Tibial nerve (tissue), 4 donors: ENCODE measurements at regions not wholly inside any gene's neighbourhood (a gene's known extent, or its start where the extent isn't known, plus 50 kb on each side); places are given as distances from the start of the nearest gene placed in this dataset.

Experiments
- DNase-seq, 2 donors: peaks; one replicate each; pipeline ENCODE4 v3.0.0-alpha.2; 2019; ENCODE audit warnings: low spot score in 2 of 2
- H3K27ac ChIP-seq, 4 donors: fragments of 200-600 bp; sonication (generic) in 3 of 4; one replicate each; pipeline ENCODE4 v1.5.1; 2017 to 2019; ENCODE audit warnings: mild to moderate bottlenecking in 1 of 4
- H3K27me3 ChIP-seq, 2 donors: fragments of 200-600 bp; sonication (generic) in 1 of 2; one replicate each; pipeline versions ENCODE4 v1.5.1 to v1.6.0; 2017 to 2019
- H3K36me3 ChIP-seq, 3 donors: fragments of 200-600 bp; sonication (generic); one replicate each; pipeline ENCODE4 v1.5.1; 2018 to 2019
- H3K4me1 ChIP-seq, 4 donors: fragments of 200-600 bp; sonication (generic) in 3 of 4; one replicate each; pipeline ENCODE4 v1.5.1; 2017 to 2019
- H3K4me3 ChIP-seq, 4 donors: fragments of 200-600 bp; sonication (generic) in 3 of 4; one replicate each; pipeline ENCODE4 v1.5.1; 2017 to 2019; ENCODE audit warnings: mild to moderate bottlenecking in 1 of 4, moderate library complexity in 1 of 4
- H3K9me3 ChIP-seq, 4 donors: fragments of 200-600 bp; sonication (generic) in 3 of 4; one replicate each; pipeline ENCODE4 v1.5.1; 2017 to 2019
- CTCF ChIP-seq, 5 experiments: fragments of 200-600 bp in 3 of 5; fragments of 450-650 bp in 2 of 5; sonication (generic) in 3 of 5; IDR thresholded peaks; one replicate each; pipeline ENCODE4 v1.5.1; 2016 to 2019; ENCODE audit warnings: antibody characterized with exemption in 5 of 5, mild to moderate bottlenecking in 3 of 5, moderate library complexity in 2 of 5
- EP300 ChIP-seq, 2 donors: sonication (generic); formaldehyde crosslinking; IDR thresholded peaks; one replicate each; pipeline ENCODE4 v1.6.1; 2017; ENCODE audit warnings: antibody characterized with exemption in 2 of 2, mild to moderate bottlenecking in 1 of 2
- POLR2A ChIP-seq, 2 donors: fragments of 450-650 bp; IDR thresholded peaks; one replicate each; pipeline ENCODE4 v1.6.1; 2017; ENCODE audit warnings: antibody characterized with exemption in 2 of 2, mild to moderate bottlenecking in 2 of 2, moderate library complexity in 2 of 2
- WGBS, 2 donors: methylation state at CpG; one replicate each; pipeline ENCODE4 v1.1.5; 2018; 5-methylcytosine and 5-hydroxymethylcytosine counted together

GRCh38 chr14:55734731-55735130 is 154.7 kb downstream of the KTN1 start:
- Histone ChIP-seq H3K27ac (no peak overlapping the region), H3K27me3 (no peaks in the 10 kb centered on the region), H3K36me3 (no peaks in the 10 kb centered on the region), H3K4me1 (peaks cover 0 to 7% (median 4%) of the 10 kb centered on the region in 4 donors), H3K9me3 (peaks cover 0 to 14% (median 0%) of the 10 kb centered on the region in 4 donors), H3K4me3 (no peak overlapping the region)
- no peak for DNase-seq
- no peak for TF ChIP-seq CTCF (IDR thresholded peaks at IDR 0.05)
- no peak for TF ChIP-seq EP300 (IDR thresholded peaks at IDR 0.05)
- TF ChIP-seq POLR2A (IDR thresholded peaks at IDR 0.05), result no peak

- DNase-seq, result peak; percentile 20 to 34
- Histone ChIP-seq H3K9me3 (peaks cover 0 to 9% (median 0%) of the 10 kb centered on the region in 4 donors), H3K4me1 (peaks cover 0 to 28% (median 15%) of the 10 kb centered on the region in 4 donors), H3K36me3 (no peaks in the 10 kb centered on the region), H3K27ac (peak overlapping the region; percentile 38 to 72 (median 56)), H3K4me3 (no peak overlapping the region), H3K27me3 (no peaks in the 10 kb centered on the region)
- TF ChIP-seq POLR2A (IDR thresholded peaks at IDR 0.05) (no peak), CTCF (IDR thresholded peaks at IDR 0.05) (no peak), EP300 (IDR thresholded peaks at IDR 0.05) (peak in 1 of 2 donors; percentile 65)
- 35 to 51% methylated on average over 6 of the region's 6 CpGs for WGBS, 2 donors
Measured at GRCh38 chr14:55739967-55740648, 160.1 kb downstream of the KTN1 start.

GRCh38 chr14:55740649-55740989 is 160.6 kb downstream of the KTN1 start:
- Histone ChIP-seq H3K36me3 (no peaks in the 10 kb centered on the region), H3K27ac (peak overlapping the region in 3 of 4 donors; percentile 46 to 72 (median 53)), H3K27me3 (no peaks in the 10 kb centered on the region), H3K9me3 (peaks cover 0 to 7% (median 0%) of the 10 kb centered on the region in 4 donors), H3K4me3 (no peak overlapping the region), H3K4me1 (peaks cover 0 to 28% (median 15%) of the 10 kb centered on the region in 4 donors)
- WGBS, 2 donors, result 75 to 100% methylated on average over 3 of the region's 3 CpGs
- DNase-seq, result no peak
- TF ChIP-seq EP300 (IDR thresholded peaks at IDR 0.05) (no peak), CTCF (IDR thresholded peaks at IDR 0.05) (no peak), POLR2A (IDR thresholded peaks at IDR 0.05) (no peak)

GRCh38 chr14:55741240-55741639 is 161.2 kb downstream of the KTN1 start:
- no peak for TF ChIP-seq EP300 (IDR thresholded peaks at IDR 0.05)
- TF ChIP-seq POLR2A (IDR thresholded peaks at IDR 0.05), result no peak
- no peak for TF ChIP-seq CTCF (IDR thresholded peaks at IDR 0.05)
- Histone ChIP-seq H3K27ac (peak overlapping the region in 1 of 4 donors; percentile 72), H3K4me1 (peaks cover 0 to 28% (median 15%) of the 10 kb centered on the region in 4 donors), H3K9me3 (peaks cover 0 to under 1% (median 0%) of the 10 kb centered on the region in 4 donors), H3K27me3 (no peaks in the 10 kb centered on the region), H3K4me3 (no peak overlapping the region), H3K36me3 (no peaks in the 10 kb centered on the region)
- 92 to 94% methylated on average over 5 of the region's 5 CpGs for WGBS, 2 donors
- DNase-seq, result no peak

- H3K36me3 ChIP-seq, result no peaks in the 10 kb centered on the region
- H3K9me3 ChIP-seq, result no peaks in the 10 kb centered on the region
- no peak overlapping the region for H3K4me3 ChIP-seq
- 92 to 96% methylated on average over 6 of the region's 6 CpGs for WGBS, 2 donors
- peaks cover 0 to 28% (median 15%) of the 10 kb centered on the region in 4 donors for H3K4me1 ChIP-seq
- peak overlapping the region in 1 of 4 donors; percentile 56 for H3K27ac ChIP-seq
- no peak for TF ChIP-seq POLR2A (IDR thresholded peaks at IDR 0.05)
- TF ChIP-seq EP300 (IDR thresholded peaks at IDR 0.05), result no peak
- TF ChIP-seq CTCF (IDR thresholded peaks at IDR 0.05), result no peak
- H3K27me3 ChIP-seq, result no peaks in the 10 kb centered on the region
- no peak for DNase-seq
Measured at GRCh38 chr14:55743551-55743950, 163.5 kb downstream of the KTN1 start.
